IPS-15b (cell line): ENCODE measurements at regions not wholly inside any gene's neighbourhood (a gene's known extent, or its start where the extent isn't known, plus 50 kb on each side); places are given as distances from the start of the nearest gene placed in this dataset.

Source experiments
- H3K27me3 ChIP-seq: one replicate; pipeline ENCODE4 v1.6.1; 2013; ENCODE audit warnings: low read length; ENCODE audit not compliant: control insufficient read depth, insufficient read depth
- H3K36me3 ChIP-seq: one replicate; pipeline ENCODE4 v1.6.1; 2013; ENCODE audit warnings: low read length; ENCODE audit not compliant: control insufficient read depth, insufficient read depth
- H3K4me1 ChIP-seq: one replicate; pipeline ENCODE4 v1.6.1; 2013; ENCODE audit warnings: mild to moderate bottlenecking, low read length; ENCODE audit not compliant: control insufficient read depth, insufficient read depth
- H3K4me3 ChIP-seq: one replicate; pipeline ENCODE4 v1.5.1; 2013; ENCODE audit warnings: low read depth, low read length
- H3K9ac ChIP-seq: one replicate; pipeline ENCODE4 v1.6.1; 2013; ENCODE audit warnings: low read depth, mild to moderate bottlenecking, low read length
- H3K9me3 ChIP-seq: one replicate; pipeline ENCODE4 v1.6.1; 2013; ENCODE audit warnings: mild to moderate bottlenecking, low read length; ENCODE audit not compliant: control insufficient read depth, insufficient read depth

- H3K4me1 ChIP-seq: no peaks in the 10 kb centered on the region
- no peaks in the 10 kb centered on the region for H3K27me3 ChIP-seq
- no peaks in the 10 kb centered on the region for H3K36me3 ChIP-seq
- no peak overlapping the region for H3K4me3 ChIP-seq
- H3K9me3 ChIP-seq: no peaks in the 10 kb centered on the region
- no peak overlapping the region for H3K9ac ChIP-seq
These were observed 634.4 kb upstream of the KLF12 start for GRCh38 chr13:74768521-74769085.

- Histone ChIP-seq H3K9me3 (no peaks in the 10 kb centered on the region), H3K4me3 (no peak overlapping the region), H3K9ac (no peak overlapping the region)
These were observed 632.8 kb upstream of the KLF12 start for GRCh38 chr13:74767050-74767449.

GRCh38 chr13:74765955-74766354, 631.8 kb upstream of the KLF12 start:
- no peaks in the 10 kb centered on the region for H3K36me3 ChIP-seq
- H3K9ac ChIP-seq: no peak overlapping the region
- H3K9me3 ChIP-seq: no peaks in the 10 kb centered on the region
- no peak overlapping the region for H3K4me3 ChIP-seq
- no peaks in the 10 kb centered on the region for H3K27me3 ChIP-seq
- no peaks in the 10 kb centered on the region for H3K4me1 ChIP-seq

More at GRCh38 chr13:74767050-74767449, 632.8 kb upstream of the KLF12 start:
- no peaks in the 10 kb centered on the region for H3K27me3 ChIP-seq
- no peaks in the 10 kb centered on the region for H3K36me3 ChIP-seq
- H3K4me1 ChIP-seq: no peaks in the 10 kb centered on the region

GRCh38 chr13:74761801-74762757, 627.9 kb upstream of the KLF12 start:
- H3K9me3 ChIP-seq: no peaks in the 10 kb centered on the region
- no peak overlapping the region for H3K4me3 ChIP-seq
- H3K9ac ChIP-seq: no peak overlapping the region
- H3K36me3 ChIP-seq: no peaks in the 10 kb centered on the region
- H3K4me1 ChIP-seq: no peaks in the 10 kb centered on the region
- H3K27me3 ChIP-seq: no peaks in the 10 kb centered on the region

- Histone ChIP-seq H3K9me3 (no peaks in the 10 kb centered on the region), H3K27me3 (no peaks in the 10 kb centered on the region), H3K9ac (no peak overlapping the region), H3K4me3 (no peak overlapping the region), H3K4me1 (no peaks in the 10 kb centered on the region), H3K36me3 (no peaks in the 10 kb centered on the region)
These were observed 624.0 kb upstream of the KLF12 start for GRCh38 chr13:74758188-74758587.

GRCh38 chr13:74755065-74755464, 620.9 kb upstream of the KLF12 start:
- Histone ChIP-seq H3K27me3 (no peaks in the 10 kb centered on the region), H3K4me1 (no peaks in the 10 kb centered on the region), H3K36me3 (no peaks in the 10 kb centered on the region), H3K9ac (no peak overlapping the region), H3K9me3 (no peaks in the 10 kb centered on the region), H3K4me3 (no peak overlapping the region)

- no peaks in the 10 kb centered on the region for H3K36me3 ChIP-seq
- H3K27me3 ChIP-seq: no peaks in the 10 kb centered on the region
- H3K9ac ChIP-seq: no peak overlapping the region
- H3K4me1 ChIP-seq: no peaks in the 10 kb centered on the region
- H3K4me3 ChIP-seq: no peak overlapping the region
- no peaks in the 10 kb centered on the region for H3K9me3 ChIP-seq
These were observed 617.5 kb upstream of the KLF12 start for GRCh38 chr13:74751739-74752138.

- H3K9ac ChIP-seq: no peak overlapping the region
- H3K9me3 ChIP-seq: no peaks in the 10 kb centered on the region
These were observed 613.2 kb upstream of the KLF12 start for GRCh38 chr13:74747186-74747955.

GRCh38 chr13:74743992-74744391, 609.8 kb upstream of the KLF12 start:
- H3K9me3 ChIP-seq: no peaks in the 10 kb centered on the region
- H3K4me1 ChIP-seq: no peaks in the 10 kb centered on the region
- H3K36me3 ChIP-seq: no peaks in the 10 kb centered on the region
- H3K4me3 ChIP-seq: no peak overlapping the region
- H3K9ac ChIP-seq: no peak overlapping the region
- H3K27me3 ChIP-seq: no peaks in the 10 kb centered on the region

More at GRCh38 chr13:74747186-74747955, 613.2 kb upstream of the KLF12 start:
- no peaks in the 10 kb centered on the region for H3K36me3 ChIP-seq
- no peak overlapping the region for H3K4me3 ChIP-seq
- H3K27me3 ChIP-seq: no peaks in the 10 kb centered on the region
- no peaks in the 10 kb centered on the region for H3K4me1 ChIP-seq

- Histone ChIP-seq H3K4me1 (no peaks in the 10 kb centered on the region), H3K36me3 (no peaks in the 10 kb centered on the region), H3K9ac (no peak overlapping the region), H3K9me3 (no peaks in the 10 kb centered on the region), H3K27me3 (no peaks in the 10 kb centered on the region), H3K4me3 (no peak overlapping the region)
These were observed 607.5 kb upstream of the KLF12 start for GRCh38 chr13:74741732-74742131.

- Histone ChIP-seq H3K9ac (no peak overlapping the region), H3K27me3 (no peaks in the 10 kb centered on the region), H3K4me3 (no peak overlapping the region), H3K4me1 (no peaks in the 10 kb centered on the region), H3K9me3 (no peaks in the 10 kb centered on the region), H3K36me3 (no peaks in the 10 kb centered on the region)
These were observed 598.7 kb upstream of the KLF12 start for GRCh38 chr13:74732736-74733385.
